ENCODE measurements at regions not wholly inside any gene's neighbourhood (a gene's known extent, or its start where the extent isn't known, plus 50 kb on each side); places are given as distances from the start of the nearest gene placed in this dataset.

- TF ChIP-seq CTCF (IDR thresholded peaks at IDR 0.05) (no peak), POLR2A (IDR thresholded peaks at IDR 0.05) (no peak)
These were observed 267.7 kb upstream of the C1orf87 start for GRCh38 chr1:60341274-60341673.

All from lower leg skin (tissue), 3 donors.